WERI-Rb-1 (cell line): ENCODE measurements at regions not wholly inside any gene's neighbourhood (a gene's known extent, or its start where the extent isn't known, plus 50 kb on each side); places are given as distances from the start of the nearest gene placed in this dataset.
"Not testable (repeated sequence)": the region's sequence is repeated elsewhere in the genome, so short reads cannot be mapped to it uniquely, and the experiment has no call there.

Experiments
- DNase-seq: peaks from one replicate; pipeline ENCODE4 v3.0.0-alpha.2; 2020
- H3K27ac ChIP-seq: fragments of 250-450 bp; sonication (Bioruptor Pico); 2 replicates; pipeline ENCODE4 v1.5.1; 2020; ENCODE audit warnings: mild to moderate bottlenecking, moderate library complexity
- H3K27me3 ChIP-seq: fragments of 250-450 bp; sonication (Bioruptor Pico); 2 replicates; pipeline ENCODE4 v1.5.1; 2021; ENCODE audit warnings: mild to moderate bottlenecking, low read depth, moderate library complexity; ENCODE audit not compliant: insufficient read depth, severe bottlenecking
- H3K36me3 ChIP-seq: fragments of 250-450 bp; sonication (Bioruptor Pico); 2 replicates; pipeline ENCODE4 v1.5.1; 2020; ENCODE audit warnings: mild to moderate bottlenecking, moderate library complexity
- H3K4me3 ChIP-seq: 2 replicates; pipeline ENCODE4 v1.5.1; 2011; ENCODE audit warnings: low read depth, mild to moderate bottlenecking, control low read depth, low read length
- H3K9me3 ChIP-seq: fragments of 250-450 bp; sonication (Bioruptor Pico); 2 replicates; pipeline ENCODE4 v1.5.1; 2021; ENCODE audit warnings: mild to moderate bottlenecking, moderate library complexity; ENCODE audit not compliant: severe bottlenecking
- CTCF ChIP-seq: IDR thresholded peaks from 2 replicates; pipeline ENCODE4 v1.5.1; 2011; ENCODE audit warnings: low read depth, mild to moderate bottlenecking, control low read depth, inconsistent platforms, low read length

- H3K27ac ChIP-seq, result no peak overlapping the region
- no peaks in the 10 kb centered on the region for H3K9me3 ChIP-seq
- H3K27me3 ChIP-seq, result no peaks in the 10 kb centered on the region
- no peak for DNase-seq
- H3K36me3 ChIP-seq, result no peaks in the 10 kb centered on the region
- H3K4me3 ChIP-seq, result no peak overlapping the region
- TF ChIP-seq CTCF, result no peak
Measured at GRCh38 chr1:194860248-194861201, 1674.1 kb upstream of the B3GALT2 start.

GRCh38 chr1:194859481-194860154, 1673.2 kb upstream of the B3GALT2 start:
- H3K27me3 ChIP-seq, H3K36me3 ChIP-seq, H3K9me3 ChIP-seq, H3K27ac ChIP-seq, H3K4me3 ChIP-seq, DNase-seq: not testable (repeated sequence)

- not testable (repeated sequence) for H3K9me3 ChIP-seq, H3K36me3 ChIP-seq, H3K4me3 ChIP-seq, H3K27me3 ChIP-seq, DNase-seq, H3K27ac ChIP-seq
Measured at GRCh38 chr1:194858811-194859480, 1672.5 kb upstream of the B3GALT2 start.

GRCh38 chr1:194857413-194857812, 1671.0 kb upstream of the B3GALT2 start:
- DNase-seq, result no peak
- Histone ChIP-seq H3K9me3 (no peaks in the 10 kb centered on the region), H3K27ac (no peak overlapping the region), H3K27me3 (no peaks in the 10 kb centered on the region), H3K36me3 (no peaks in the 10 kb centered on the region), H3K4me3 (no peak overlapping the region)
- no peak for TF ChIP-seq CTCF

- H3K27me3 ChIP-seq, result no peaks in the 10 kb centered on the region
- H3K27ac ChIP-seq, result no peak overlapping the region
- no peak for DNase-seq
- H3K36me3 ChIP-seq, result no peaks in the 10 kb centered on the region
- H3K9me3 ChIP-seq, result no peaks in the 10 kb centered on the region
- TF ChIP-seq CTCF, result no peak
- no peak overlapping the region for H3K4me3 ChIP-seq
Measured at GRCh38 chr1:194848846-194849245, 1662.4 kb upstream of the B3GALT2 start.

- no peak overlapping the region for H3K27ac ChIP-seq
- TF ChIP-seq CTCF, result no peak
- no peaks in the 10 kb centered on the region for H3K9me3 ChIP-seq
- H3K36me3 ChIP-seq, result no peaks in the 10 kb centered on the region
- no peak overlapping the region for H3K4me3 ChIP-seq
- no peak for DNase-seq
- H3K27me3 ChIP-seq, result no peaks in the 10 kb centered on the region
Measured at GRCh38 chr1:194846488-194846887, 1660.1 kb upstream of the B3GALT2 start.
